ENCODE measurements at regions not wholly inside any gene's neighbourhood (a gene's known extent, or its start where the extent isn't known, plus 50 kb on each side); places are given as distances from the start of the nearest gene placed in this dataset.

GRCh38 chr6:120405947-120406346 lies 928.3 kb downstream of the TBC1D32 start:
- TF ChIP-seq, protein P1, sequence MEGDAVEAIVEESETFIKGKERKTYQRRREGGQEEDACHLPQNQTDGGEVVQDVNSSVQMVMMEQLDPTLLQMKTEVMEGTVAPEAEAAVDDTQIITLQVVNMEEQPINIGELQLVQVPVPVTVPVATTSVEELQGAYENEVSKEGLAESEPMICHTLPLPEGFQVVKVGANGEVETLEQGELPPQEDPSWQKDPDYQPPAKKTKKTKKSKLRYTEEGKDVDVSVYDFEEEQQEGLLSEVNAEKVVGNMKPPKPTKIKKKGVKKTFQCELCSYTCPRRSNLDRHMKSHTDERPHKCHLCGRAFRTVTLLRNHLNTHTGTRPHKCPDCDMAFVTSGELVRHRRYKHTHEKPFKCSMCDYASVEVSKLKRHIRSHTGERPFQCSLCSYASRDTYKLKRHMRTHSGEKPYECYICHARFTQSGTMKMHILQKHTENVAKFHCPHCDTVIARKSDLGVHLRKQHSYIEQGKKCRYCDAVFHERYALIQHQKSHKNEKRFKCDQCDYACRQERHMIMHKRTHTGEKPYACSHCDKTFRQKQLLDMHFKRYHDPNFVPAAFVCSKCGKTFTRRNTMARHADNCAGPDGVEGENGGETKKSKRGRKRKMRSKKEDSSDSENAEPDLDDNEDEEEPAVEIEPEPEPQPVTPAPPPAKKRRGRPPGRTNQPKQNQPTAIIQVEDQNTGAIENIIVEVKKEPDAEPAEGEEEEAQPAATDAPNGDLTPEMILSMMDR (IDR thresholded peaks at IDR 0.05; ENCODE audit: unreplicated experiment in 3 of 3): no peak
- no peak overlapping the region for H3K27ac Mint-ChIP-seq
- H3K9me3 Mint-ChIP-seq: no peaks in the 10 kb centered on the region
- H3K4me3 Mint-ChIP-seq: no peak overlapping the region
- H3K4me1 Mint-ChIP-seq: no peaks in the 10 kb centered on the region
- H3K36me3 Mint-ChIP-seq (ENCODE audit: low read depth): no peaks in the 10 kb centered on the region
- no peaks in the 10 kb centered on the region for H3K27me3 Mint-ChIP-seq (ENCODE audit: low read depth)

DNA sequence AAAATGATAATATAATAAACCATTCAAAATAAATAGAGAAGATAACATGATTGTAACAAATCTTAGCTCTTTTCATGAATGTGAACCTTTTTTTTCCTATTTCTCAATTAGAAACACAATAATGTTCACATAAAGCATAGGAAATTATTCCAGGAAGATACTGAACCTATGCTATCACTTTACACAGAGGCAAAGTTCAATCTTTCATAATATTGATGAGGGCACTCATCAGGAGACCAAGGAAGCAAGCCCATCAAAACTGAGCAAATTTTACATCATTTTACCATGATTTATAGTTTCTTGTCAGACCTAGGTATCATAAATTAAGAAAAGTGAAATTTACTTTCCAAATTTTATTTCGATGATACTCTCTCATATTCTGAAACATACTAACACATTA lies 938.5 kb downstream of the TBC1D32 start:
- H3K4me3 Mint-ChIP-seq: no peak overlapping the region
- H3K9me3 Mint-ChIP-seq: no peaks in the 10 kb centered on the region
- no peak overlapping the region for H3K27ac Mint-ChIP-seq
- no peaks in the 10 kb centered on the region for H3K27me3 Mint-ChIP-seq (ENCODE audit: low read depth)
- no peaks in the 10 kb centered on the region for H3K36me3 Mint-ChIP-seq (ENCODE audit: low read depth)
- no peaks in the 10 kb centered on the region for H3K4me1 Mint-ChIP-seq
- TF ChIP-seq, protein P1 (IDR thresholded peaks at IDR 0.05; ENCODE audit: unreplicated experiment in 3 of 3): no peak

DNA sequence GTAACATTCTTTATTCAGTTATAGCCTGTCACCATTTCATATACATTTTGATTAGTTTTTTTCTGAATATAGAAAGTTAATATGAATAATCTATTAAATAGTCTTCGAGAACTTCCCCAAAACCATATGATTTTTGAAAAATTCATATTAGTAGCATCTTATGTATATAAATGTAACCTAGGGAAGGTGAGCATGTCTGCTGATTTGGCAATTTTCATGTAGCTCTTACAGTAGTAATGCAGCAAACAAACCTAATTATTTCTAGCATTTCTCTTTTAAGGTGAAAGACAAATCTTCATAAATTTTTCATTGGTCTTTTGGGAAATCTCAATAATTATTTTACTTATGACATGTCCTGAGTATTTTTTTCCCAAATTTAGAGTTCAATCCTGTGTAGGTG lies 939.0 kb downstream of the TBC1D32 start:
- Mint-ChIP-seq H3K4me3 (no peak overlapping the region), H3K36me3 (ENCODE audit: low read depth) (no peaks in the 10 kb centered on the region), H3K27me3 (ENCODE audit: low read depth) (no peaks in the 10 kb centered on the region), H3K27ac (no peak overlapping the region), H3K9me3 (no peaks in the 10 kb centered on the region), H3K4me1 (no peaks in the 10 kb centered on the region)
- TF ChIP-seq, protein P1 (IDR thresholded peaks at IDR 0.05; ENCODE audit: unreplicated experiment in 3 of 3): no peak

DNA sequence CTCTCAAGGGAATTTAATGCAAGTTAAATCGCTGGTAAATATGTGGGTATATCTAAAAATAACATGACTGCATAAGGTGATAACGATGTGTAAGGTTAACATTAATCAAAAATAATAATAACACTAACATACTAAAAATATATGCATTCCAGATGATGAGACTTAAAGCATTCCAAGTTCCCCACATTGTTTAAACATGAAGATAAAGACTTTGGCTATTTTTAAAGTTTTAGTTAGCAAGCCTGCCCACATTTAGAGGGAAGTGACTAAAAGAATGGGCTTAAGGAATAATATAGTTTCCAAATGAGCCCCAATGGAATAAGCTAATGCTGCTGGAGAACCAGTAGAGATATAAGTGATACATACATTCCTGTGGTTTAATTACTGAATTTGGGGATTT lies 941.3 kb downstream of the TBC1D32 start:
- Mint-ChIP-seq H3K9me3 (no peaks in the 10 kb centered on the region), H3K36me3 (ENCODE audit: low read depth) (no peaks in the 10 kb centered on the region), H3K27ac (no peak overlapping the region), H3K4me3 (no peak overlapping the region), H3K4me1 (no peaks in the 10 kb centered on the region), H3K27me3 (ENCODE audit: low read depth) (no peaks in the 10 kb centered on the region)
- TF ChIP-seq, protein P1 (IDR thresholded peaks at IDR 0.05; ENCODE audit: unreplicated experiment in 3 of 3): no peak

GRCh38 chr6:120384671-120385070 lies 949.6 kb downstream of the TBC1D32 start:
- H3K36me3 Mint-ChIP-seq (ENCODE audit: low read depth): no peaks in the 10 kb centered on the region
- no peaks in the 10 kb centered on the region for H3K9me3 Mint-ChIP-seq
- no peak overlapping the region for H3K27ac Mint-ChIP-seq
- H3K4me3 Mint-ChIP-seq: no peak overlapping the region
- TF ChIP-seq, protein P1 (IDR thresholded peaks at IDR 0.05; ENCODE audit: unreplicated experiment in 3 of 3): no peak
- no peaks in the 10 kb centered on the region for H3K4me1 Mint-ChIP-seq
- H3K27me3 Mint-ChIP-seq (ENCODE audit: low read depth): no peaks in the 10 kb centered on the region

DNA sequence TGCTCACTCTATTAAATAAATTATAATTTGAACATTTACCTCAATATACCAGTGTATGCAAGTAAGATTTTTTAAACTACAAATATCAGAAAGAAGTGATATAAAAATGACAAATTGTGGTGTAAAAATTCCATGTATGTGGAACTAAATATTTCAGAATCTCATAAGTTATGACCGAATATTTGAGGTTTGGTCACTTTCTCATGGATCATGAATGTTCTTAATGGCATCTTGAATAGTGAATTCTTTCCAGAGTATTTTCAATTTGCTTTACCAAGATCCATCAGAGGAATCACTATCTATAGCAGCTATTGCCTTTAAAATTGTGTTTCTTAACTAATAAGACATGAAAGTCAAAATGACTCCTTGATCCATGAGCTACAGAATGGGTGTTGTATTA lies 950.6 kb downstream of the TBC1D32 start:
- no peaks in the 10 kb centered on the region for H3K27me3 Mint-ChIP-seq (ENCODE audit: low read depth)
- H3K4me1 Mint-ChIP-seq: no peaks in the 10 kb centered on the region
- H3K36me3 Mint-ChIP-seq (ENCODE audit: low read depth): no peaks in the 10 kb centered on the region
- no peaks in the 10 kb centered on the region for H3K9me3 Mint-ChIP-seq
- H3K4me3 Mint-ChIP-seq: no peak overlapping the region
- H3K27ac Mint-ChIP-seq: no peak overlapping the region
- TF ChIP-seq, protein P1 (IDR thresholded peaks at IDR 0.05; ENCODE audit: unreplicated experiment in 3 of 3): no peak
